Loucy (cell line): ENCODE measurements at regions not wholly inside any gene's neighbourhood (a gene's known extent, or its start where the extent isn't known, plus 50 kb on each side); places are given as distances from the start of the nearest gene placed in this dataset.

ENCODE experiments used
- CTCF ChIP-seq: fragments of 200-600 bp; sonication (generic); conservative IDR thresholded peaks from 2 replicates; pipeline ENCODE4 v1.5.1; 2014; ENCODE audit warnings: mild to moderate bottlenecking, antibody characterized with exemption, low read length
- EZH2phosphoT487 ChIP-seq: fragments of 200-600 bp; IDR thresholded peaks from 2 replicates; pipeline ENCODE4 v1.6.1; 2018; ENCODE audit warnings: antibody characterized with exemption, mild to moderate bottlenecking, moderate library complexity, borderline replicate concordance

- TF ChIP-seq CTCF (no peak), EZH2phosphoT487 (no peak)
These were observed 263.6 kb upstream of the EMCN start for GRCh38 chr4:100781435-100781834.
